HUDEP-2 (cell line): ENCODE measurements at regions not wholly inside any gene's neighbourhood (a gene's known extent, or its start where the extent isn't known, plus 50 kb on each side); places are given as distances from the start of the nearest gene placed in this dataset.
"Not testable (repeated sequence)": the region's sequence is repeated elsewhere in the genome, so short reads cannot be mapped to it uniquely, and the experiment has no call there.

Source experiments
- DNase-seq, 76 experiments: peaks; one replicate each; lab custom pipeline; 2025; ENCODE audit not compliant: unreplicated experiment in 76 of 76; lab: John Stamatoyannopoulos, UW

GRCh38 chrX:40938423-40938822 is 146.8 kb upstream of the USP9X start:
- DNase-seq = no peak

- DNase-seq = no peak
Observed at GRCh38 chrX:40943093-40943641, 142.1 kb upstream of the USP9X start.

- peak in 10 of 76 experiments; percentile 0 to 6 (median 1) for DNase-seq
Observed at GRCh38 chrX:40945361-40945713, 139.9 kb upstream of the USP9X start.

GRCh38 chrX:40947276-40947675 is 138.0 kb upstream of the USP9X start:
- DNase-seq = peak in 1 of 76 experiments; percentile 0

GRCh38 chrX:40949071-40949470 is 136.2 kb upstream of the USP9X start:
- no peak for DNase-seq

GRCh38 chrX:40950546-40950945 is 134.7 kb upstream of the USP9X start:
- DNase-seq = no peak

- not testable (repeated sequence) for DNase-seq
Observed at GRCh38 chrX:40951407-40951806, 133.8 kb upstream of the USP9X start.

- no peak for DNase-seq
Observed at GRCh38 chrX:40952855-40953254, 132.4 kb upstream of the USP9X start.

- DNase-seq = no peak
Observed at GRCh38 chrX:40953369-40953768, 131.9 kb upstream of the USP9X start.

GRCh38 chrX:40960041-40960440 is 125.2 kb upstream of the USP9X start:
- no peak for DNase-seq

GRCh38 chrX:40962793-40963407 is 122.3 kb upstream of the USP9X start:
- no peak for DNase-seq

GRCh38 chrX:40964008-40964407 is 121.2 kb upstream of the USP9X start:
- DNase-seq = no peak

- no peak for DNase-seq
Observed at GRCh38 chrX:40964633-40965586, 120.3 kb upstream of the USP9X start.

GRCh38 chrX:40966213-40966820 is 118.9 kb upstream of the USP9X start:
- DNase-seq = no peak

GRCh38 chrX:40968180-40968579 is 117.1 kb upstream of the USP9X start:
- DNase-seq = peak in 55 of 76 experiments; percentile 1 to 76 (median 24)

GRCh38 chrX:40971736-40972135 is 113.5 kb upstream of the USP9X start:
- DNase-seq = no peak

- DNase-seq = no peak
Observed at GRCh38 chrX:40973619-40974018, 111.6 kb upstream of the USP9X start.

- DNase-seq = no peak
Observed at GRCh38 chrX:40975951-40976350, 109.3 kb upstream of the USP9X start.

GRCh38 chrX:40976981-40977380 is 108.3 kb upstream of the USP9X start:
- no peak for DNase-seq

- DNase-seq = no peak
Observed at GRCh38 chrX:40984962-40985361, 100.3 kb upstream of the USP9X start.

- DNase-seq = peak in 42 of 76 experiments; percentile 0 to 56 (median 12)
Observed at GRCh38 chrX:40987413-40987812, 97.8 kb upstream of the USP9X start.
